ENCODE measurements at regions not wholly inside any gene's neighbourhood (a gene's known extent, or its start where the extent isn't known, plus 50 kb on each side); places are given as distances from the start of the nearest gene placed in this dataset.

- no peaks in the 10 kb centered on the region for H3F3A ChIP-seq (replicated peaks; ENCODE audit: insufficient read depth)
- POLR2A ChIA-PET = no interaction called here
- no peak overlapping the region for H2AFZ ChIP-seq (ENCODE audit: low read depth)
- H3K36me3 ChIP-seq (replicated peaks in 1 of 2; ENCODE audit: control insufficient read depth in 1 of 2, insufficient read depth in 2 of 2, low read length in 1 of 2) = no peaks in the 10 kb centered on the region
- H3K4me2 ChIP-seq = no peak overlapping the region
- no peaks in the 10 kb centered on the region for H3K9me3 ChIP-seq
- CTCF ChIA-PET = no interaction called here
- no peaks in the 10 kb centered on the region for H4K20me1 ChIP-seq (ENCODE audit: insufficient read depth)
- 14% methylated on average over 3 of the region's 3 CpGs for WGBS (ENCODE audit: low lambda C conversion rate)
- no peaks in the 10 kb centered on the region; the same call in 1 of the 2 replicates for H3K27me3 ChIP-seq (ENCODE audit: insufficient read depth)
- no peaks in the 10 kb centered on the region for H3K9me2 ChIP-seq
- no peaks in the 10 kb centered on the region for H3K79me2 ChIP-seq (ENCODE audit: insufficient read depth)
- no peaks in the 10 kb centered on the region for H3K4me1 ChIP-seq (ENCODE audit: control insufficient read depth in 1 of 2, insufficient read depth in 2 of 2, low read depth in 1 of 2, low read length in 1 of 2)
- no peak overlapping the region for H3K4me3 ChIP-seq (ENCODE audit: low read depth in 2 of 2, low read length in 1 of 2)
- TF ChIP-seq POLR2AphosphoS5 (IDR thresholded peaks at IDR 0.05; ENCODE audit: low read depth, low read length) = no peak
- TF ChIP-seq REST (IDR thresholded peaks at IDR 0.05; ENCODE audit: low read depth, low read length) = no peak
- TF ChIP-seq, protein P1, sequence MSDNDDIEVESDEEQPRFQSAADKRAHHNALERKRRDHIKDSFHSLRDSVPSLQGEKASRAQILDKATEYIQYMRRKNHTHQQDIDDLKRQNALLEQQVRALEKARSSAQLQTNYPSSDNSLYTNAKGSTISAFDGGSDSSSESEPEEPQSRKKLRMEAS (IDR thresholded peaks at IDR 0.05; ENCODE audit: low read depth) = no peak
- TF ChIP-seq ELF1 (IDR thresholded peaks at IDR 0.05) = no peak
- no peak for TF ChIP-seq GABPA (IDR thresholded peaks at IDR 0.05; ENCODE audit: low read depth)
- TF ChIP-seq FOXJ3 (CRISPR knock-in tag; IDR thresholded peaks at IDR 0.05) = no peak
- no peak for TF ChIP-seq MXI1 (IDR thresholded peaks at IDR 0.05; ENCODE audit: low read depth, low read length)
- TF ChIP-seq SIN3A (IDR thresholded peaks at IDR 0.05; ENCODE audit: borderline replicate concordance, low read depth, low read length) = no peak
- TF ChIP-seq GATA2 (CRISPR knock-in tag; IDR thresholded peaks at IDR 0.05) = no peak
- TF ChIP-seq JUND (IDR thresholded peaks at IDR 0.05) = no peak
- TF ChIP-seq TCF12 (IDR thresholded peaks at IDR 0.05) = no peak
- TF ChIP-seq EP300 (IDR thresholded peaks at IDR 0.05; ENCODE audit: borderline replicate concordance in 1 of 2, low read depth in 1 of 2, low read length in 1 of 2) = no peak
- TF ChIP-seq, protein P2, sequence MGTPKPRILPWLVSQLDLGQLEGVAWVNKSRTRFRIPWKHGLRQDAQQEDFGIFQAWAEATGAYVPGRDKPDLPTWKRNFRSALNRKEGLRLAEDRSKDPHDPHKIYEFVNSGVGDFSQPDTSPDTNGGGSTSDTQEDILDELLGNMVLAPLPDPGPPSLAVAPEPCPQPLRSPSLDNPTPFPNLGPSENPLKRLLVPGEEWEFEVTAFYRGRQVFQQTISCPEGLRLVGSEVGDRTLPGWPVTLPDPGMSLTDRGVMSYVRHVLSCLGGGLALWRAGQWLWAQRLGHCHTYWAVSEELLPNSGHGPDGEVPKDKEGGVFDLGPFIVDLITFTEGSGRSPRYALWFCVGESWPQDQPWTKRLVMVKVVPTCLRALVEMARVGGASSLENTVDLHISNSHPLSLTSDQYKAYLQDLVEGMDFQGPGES (IDR thresholded peaks at IDR 0.05; ENCODE audit: low read depth, low read length) = no peak
- TF ChIP-seq NRF1 (IDR thresholded peaks at IDR 0.05; ENCODE audit: low read depth, low read length) = no peak
- H3K27ac ChIP-seq (ENCODE audit: low read depth in 2 of 2, low read length in 1 of 2) = no peak overlapping the region
- H3K9ac ChIP-seq = no peak overlapping the region
- no peak for DNase-seq
Observed at GRCh38 chr4:28149762-28150161, 1289.1 kb downstream of the STIM2 start.

GRCh38 chr4:28151314-28151713 lies 1290.7 kb downstream of the STIM2 start:
- Histone ChIP-seq H3K4me1 (ENCODE audit: control insufficient read depth in 1 of 2, insufficient read depth in 2 of 2, low read depth in 1 of 2, low read length in 1 of 2) (no peaks in the 10 kb centered on the region), H3F3A (replicated peaks; ENCODE audit: insufficient read depth) (no peaks in the 10 kb centered on the region), H3K36me3 (replicated peaks in 1 of 2; ENCODE audit: control insufficient read depth in 1 of 2, insufficient read depth in 2 of 2, low read length in 1 of 2) (no peaks in the 10 kb centered on the region), H3K79me2 (ENCODE audit: insufficient read depth) (no peaks in the 10 kb centered on the region), H2AFZ (ENCODE audit: low read depth) (no peak overlapping the region), H3K27me3 (ENCODE audit: insufficient read depth) (no peaks in the 10 kb centered on the region), H3K27ac (ENCODE audit: low read depth in 2 of 2, low read length in 1 of 2) (no peak overlapping the region), H3K9ac (no peak overlapping the region), H3K4me2 (no peak overlapping the region), H3K9me2 (no peaks in the 10 kb centered on the region), H3K9me3 (no peaks in the 10 kb centered on the region), H3K4me3 (ENCODE audit: low read depth in 2 of 2, low read length in 1 of 2) (no peak overlapping the region), H4K20me1 (ENCODE audit: insufficient read depth) (no peaks in the 10 kb centered on the region)
- DNase-seq = no peak
- ChIA-PET POLR2A (no interaction called here), CTCF (no interaction called here)
- TF ChIP-seq, protein P3, sequence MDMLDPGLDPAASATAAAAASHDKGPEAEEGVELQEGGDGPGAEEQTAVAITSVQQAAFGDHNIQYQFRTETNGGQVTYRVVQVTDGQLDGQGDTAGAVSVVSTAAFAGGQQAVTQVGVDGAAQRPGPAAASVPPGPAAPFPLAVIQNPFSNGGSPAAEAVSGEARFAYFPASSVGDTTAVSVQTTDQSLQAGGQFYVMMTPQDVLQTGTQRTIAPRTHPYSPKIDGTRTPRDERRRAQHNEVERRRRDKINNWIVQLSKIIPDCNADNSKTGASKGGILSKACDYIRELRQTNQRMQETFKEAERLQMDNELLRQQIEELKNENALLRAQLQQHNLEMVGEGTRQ (IDR thresholded peaks at IDR 0.05; ENCODE audit: borderline replicate concordance, low read depth, low read length) = no peak
- TF ChIP-seq, protein P1 (IDR thresholded peaks at IDR 0.05; ENCODE audit: low read depth) = no peak
- no peak for TF ChIP-seq RCOR1 (IDR thresholded peaks at IDR 0.05; ENCODE audit: low read length)
- no peak for TF ChIP-seq USF1 (IDR thresholded peaks at IDR 0.05; ENCODE audit: borderline replicate concordance, low read depth)
- TF ChIP-seq EP300 (IDR thresholded peaks at IDR 0.05; ENCODE audit: borderline replicate concordance in 1 of 2, low read depth in 1 of 2, low read length in 1 of 2) = no peak
- TF ChIP-seq RAD21 (IDR thresholded peaks at IDR 0.05; ENCODE audit: low read length) = no peak
- TF ChIP-seq, protein P2 (IDR thresholded peaks at IDR 0.05; ENCODE audit: low read depth, low read length) = no peak
- no peak for TF ChIP-seq TAF1 (IDR thresholded peaks at IDR 0.05; ENCODE audit: borderline replicate concordance, low read depth, low read length)

All from SK-N-SH (cell line).